ENCODE measurements at regions not wholly inside any gene's neighbourhood (a gene's known extent, or its start where the extent isn't known, plus 50 kb on each side); places are given as distances from the start of the nearest gene placed in this dataset.

GRCh38 chr20:53741726-53742028 lies 148.0 kb upstream of the ZNF217 start:
- TF ChIP-seq ZNF274 (IDR thresholded peaks at IDR 0.05; ENCODE audit: low read depth, low read length) (no peak), YY1 (IDR thresholded peaks at IDR 0.05; ENCODE audit: insufficient read depth, insufficient read length) (no peak)
